GM23338 (cell line): ENCODE measurements at regions not wholly inside any gene's neighbourhood (a gene's known extent, or its start where the extent isn't known, plus 50 kb on each side); places are given as distances from the start of the nearest gene placed in this dataset.

Experiments used
- EZH2 ChIP-seq: fragments of 200-600 bp; sonication (generic); IDR thresholded peaks from one replicate; pipeline ENCODE4 v1.8.0; 2017; ENCODE audit warnings: antibody characterized with exemption, mild to moderate bottlenecking, low read depth; ENCODE audit not compliant: unreplicated experiment
- POLR2AphosphoS5 ChIP-seq: IDR thresholded peaks from 2 replicates; pipeline ENCODE4 v1.6.1; 2016; ENCODE audit warnings: antibody characterized with exemption, low read depth
- TF ChIP-seq, protein P1 (sequence below), 2 experiments: fragments of 200-600 bp in 1 of 2; sonication (generic) in 1 of 2; conservative IDR thresholded peaks; 2 replicates each; pipeline versions ENCODE4 v1.5.1 to v1.6.1; 2016 to 2017; ENCODE audit warnings: antibody characterized with exemption in 2 of 2, low read depth in 2 of 2, mild to moderate bottlenecking in 2 of 2, moderate library complexity in 1 of 2

GRCh38 chr12:119245904-119246494 is 67.3 kb downstream of the HSPB8 start:
- TF ChIP-seq, protein P1, sequence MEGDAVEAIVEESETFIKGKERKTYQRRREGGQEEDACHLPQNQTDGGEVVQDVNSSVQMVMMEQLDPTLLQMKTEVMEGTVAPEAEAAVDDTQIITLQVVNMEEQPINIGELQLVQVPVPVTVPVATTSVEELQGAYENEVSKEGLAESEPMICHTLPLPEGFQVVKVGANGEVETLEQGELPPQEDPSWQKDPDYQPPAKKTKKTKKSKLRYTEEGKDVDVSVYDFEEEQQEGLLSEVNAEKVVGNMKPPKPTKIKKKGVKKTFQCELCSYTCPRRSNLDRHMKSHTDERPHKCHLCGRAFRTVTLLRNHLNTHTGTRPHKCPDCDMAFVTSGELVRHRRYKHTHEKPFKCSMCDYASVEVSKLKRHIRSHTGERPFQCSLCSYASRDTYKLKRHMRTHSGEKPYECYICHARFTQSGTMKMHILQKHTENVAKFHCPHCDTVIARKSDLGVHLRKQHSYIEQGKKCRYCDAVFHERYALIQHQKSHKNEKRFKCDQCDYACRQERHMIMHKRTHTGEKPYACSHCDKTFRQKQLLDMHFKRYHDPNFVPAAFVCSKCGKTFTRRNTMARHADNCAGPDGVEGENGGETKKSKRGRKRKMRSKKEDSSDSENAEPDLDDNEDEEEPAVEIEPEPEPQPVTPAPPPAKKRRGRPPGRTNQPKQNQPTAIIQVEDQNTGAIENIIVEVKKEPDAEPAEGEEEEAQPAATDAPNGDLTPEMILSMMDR (conservative IDR thresholded peaks at IDR 0.05; ENCODE audit: low read depth in 2 of 2): no peak
- TF ChIP-seq EZH2 (no peak), POLR2AphosphoS5 (no peak)
